ENCODE measurements at regions not wholly inside any gene's neighbourhood (a gene's known extent, or its start where the extent isn't known, plus 50 kb on each side); places are given as distances from the start of the nearest gene placed in this dataset.

DNA sequence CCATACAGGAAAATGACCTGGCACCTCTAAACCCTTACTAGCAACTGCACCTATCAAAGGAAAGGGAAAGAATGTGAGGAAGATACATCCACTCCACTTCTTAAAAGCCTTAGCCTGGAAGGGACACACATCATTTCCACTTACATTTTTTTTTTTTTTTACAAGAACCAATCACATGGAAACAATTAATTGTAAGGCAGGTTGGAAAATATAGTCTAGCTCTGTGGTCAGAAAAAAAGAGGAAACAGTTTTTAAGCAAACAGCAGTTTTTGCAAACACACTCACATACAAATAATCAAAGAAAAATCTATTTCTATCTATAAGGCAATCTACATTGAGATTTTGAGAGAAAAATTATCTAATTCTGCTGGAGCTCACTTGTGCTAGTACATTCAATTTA lies 98.9 kb upstream of the SPRED1 start:
- H3K27ac ChIP-seq (ENCODE audit: low read depth, low read length) = no peak overlapping the region
- H3K9ac ChIP-seq (ENCODE audit: low read length) = no peak overlapping the region
- H3K36me3 ChIP-seq (ENCODE audit: low read length) = no peaks in the 10 kb centered on the region
- no peaks in the 10 kb centered on the region for H3K79me2 ChIP-seq (ENCODE audit: insufficient read depth, low read length)
- H3K4me2 ChIP-seq (ENCODE audit: low read depth, low read length, poor library complexity, severe bottlenecking) = no peak overlapping the region
- no peak for TF ChIP-seq CTCF (IDR thresholded peaks at IDR 0.05; ENCODE audit: insufficient read depth, low read length, poor library complexity, severe bottlenecking)
- no peak for TF ChIP-seq EZH2phosphoT487 (conservative IDR thresholded peaks at IDR 0.05; ENCODE audit: low read length)
- no peaks in the 10 kb centered on the region for H3F3A ChIP-seq (ENCODE audit: insufficient read depth)
- H3K9me2 ChIP-seq (replicated peaks; ENCODE audit: insufficient read depth, low read length) = no peaks in the 10 kb centered on the region
- H3K27me3 ChIP-seq (ENCODE audit: low read length) = no peaks in the 10 kb centered on the region
- H3K9me3 ChIP-seq (ENCODE audit: insufficient read depth, low read length) = peaks cover 8% of the 10 kb centered on the region; the same call in 1 of the 2 replicates
- H4K20me1 ChIP-seq (ENCODE audit: low read depth, low read length) = no peaks in the 10 kb centered on the region
- H3K4me3 ChIP-seq (ENCODE audit: insufficient read depth, low read length, poor library complexity, severe bottlenecking) = no peak overlapping the region
- H2AFZ ChIP-seq (ENCODE audit: low read depth, low read length, severe bottlenecking) = no peak overlapping the region

DNA sequence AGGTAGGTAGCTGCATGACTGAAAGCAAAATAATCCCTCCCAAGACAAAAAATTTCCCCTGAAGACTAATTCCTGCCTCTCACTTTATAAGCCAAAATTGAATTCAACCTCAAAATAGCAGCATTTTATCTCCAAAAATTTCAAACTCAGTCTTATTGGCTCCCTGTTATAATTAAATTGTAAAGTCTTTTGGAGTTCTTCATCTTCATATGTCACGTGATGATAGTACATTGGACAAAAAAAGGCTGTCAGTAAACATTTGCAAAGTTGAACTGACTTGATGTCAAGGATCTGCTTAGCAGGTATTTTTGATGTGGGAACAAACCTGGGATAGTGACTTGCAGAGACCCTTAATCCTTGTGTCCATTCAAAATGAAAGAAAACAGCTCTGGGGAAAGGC lies 98.4 kb upstream of the SPRED1 start:
- Histone ChIP-seq H3K9me3 (ENCODE audit: insufficient read depth, low read length) (peaks cover 8% of the 10 kb centered on the region; the same call in 1 of the 2 replicates), H3K9ac (ENCODE audit: low read length) (no peak overlapping the region), H3K79me2 (ENCODE audit: insufficient read depth, low read length) (no peaks in the 10 kb centered on the region), H2AFZ (ENCODE audit: low read depth, low read length, severe bottlenecking) (no peak overlapping the region), H3K4me3 (ENCODE audit: insufficient read depth, low read length, poor library complexity, severe bottlenecking) (no peak overlapping the region), H3K27ac (ENCODE audit: low read depth, low read length) (no peak overlapping the region), H3K27me3 (ENCODE audit: low read length) (no peaks in the 10 kb centered on the region), H3K36me3 (ENCODE audit: low read length) (no peaks in the 10 kb centered on the region), H3K9me2 (replicated peaks; ENCODE audit: insufficient read depth, low read length) (no peaks in the 10 kb centered on the region), H4K20me1 (ENCODE audit: low read depth, low read length) (no peaks in the 10 kb centered on the region), H3K4me2 (ENCODE audit: low read depth, low read length, poor library complexity, severe bottlenecking) (no peak overlapping the region), H3F3A (ENCODE audit: insufficient read depth) (no peaks in the 10 kb centered on the region)
- TF ChIP-seq EZH2phosphoT487 (conservative IDR thresholded peaks at IDR 0.05; ENCODE audit: low read length) = no peak
- TF ChIP-seq CTCF (IDR thresholded peaks at IDR 0.05; ENCODE audit: insufficient read depth, low read length, poor library complexity, severe bottlenecking) = no peak

DNA sequence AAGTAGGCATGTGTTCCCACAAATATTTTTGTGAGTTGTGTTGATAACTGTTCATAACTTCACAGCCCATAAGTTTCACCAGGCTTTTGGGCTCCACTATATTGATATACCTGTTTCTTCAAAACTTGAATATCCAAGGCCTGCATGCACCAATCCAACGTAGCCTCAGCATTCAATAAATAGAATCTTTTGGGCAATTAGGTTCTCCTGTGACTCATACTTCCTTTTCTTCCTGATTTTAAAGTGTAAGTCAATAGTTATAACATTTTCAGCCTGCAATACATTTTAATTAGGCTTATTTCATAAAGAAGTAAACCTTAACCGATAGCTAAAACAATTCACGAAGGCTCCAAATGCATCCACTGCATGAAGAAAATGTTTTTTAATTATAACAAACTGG lies 97.8 kb upstream of the SPRED1 start:
- Histone ChIP-seq H4K20me1 (ENCODE audit: low read depth, low read length) (no peaks in the 10 kb centered on the region), H3K27ac (ENCODE audit: low read depth, low read length) (no peak overlapping the region), H3K4me3 (ENCODE audit: insufficient read depth, low read length, poor library complexity, severe bottlenecking) (no peak overlapping the region), H3K27me3 (ENCODE audit: low read length) (no peaks in the 10 kb centered on the region), H3K9ac (ENCODE audit: low read length) (no peak overlapping the region), H3K4me2 (ENCODE audit: low read depth, low read length, poor library complexity, severe bottlenecking) (no peak overlapping the region), H3K79me2 (ENCODE audit: insufficient read depth, low read length) (no peaks in the 10 kb centered on the region), H3F3A (ENCODE audit: insufficient read depth) (no peaks in the 10 kb centered on the region), H3K36me3 (ENCODE audit: low read length) (no peaks in the 10 kb centered on the region), H3K9me2 (replicated peaks; ENCODE audit: insufficient read depth, low read length) (no peaks in the 10 kb centered on the region), H2AFZ (ENCODE audit: low read depth, low read length, severe bottlenecking) (no peak overlapping the region), H3K9me3 (ENCODE audit: insufficient read depth, low read length) (peaks cover 8% of the 10 kb centered on the region; the same call in 1 of the 2 replicates)
- TF ChIP-seq CTCF (IDR thresholded peaks at IDR 0.05; ENCODE audit: insufficient read depth, low read length, poor library complexity, severe bottlenecking) (no peak), EZH2phosphoT487 (conservative IDR thresholded peaks at IDR 0.05; ENCODE audit: low read length) (no peak)
